Panc1 (cell line): ENCODE measurements at regions not wholly inside any gene's neighbourhood (a gene's known extent, or its start where the extent isn't known, plus 50 kb on each side); places are given as distances from the start of the nearest gene placed in this dataset.
A peak's percentile ranks its signal among the peaks of the same experiment; 100 is the strongest.

ENCODE experiments used
- ATAC-seq: fragments of 200-7000 bp; cut with Tn5 transposase; 2 replicates; pipeline ENCODE4 v1.9.1; 2020; ENCODE audit warnings: mild to moderate bottlenecking, moderate library complexity
- BruUV-seq: library from RNA; stranded (reverse); fragments of 400-500 nt; replicated peaks from 2 replicates; lab custom pipeline; 2021; lab: Mats Ljungman, UMichigan
- CTCF ChIA-PET: fragments of 300-600 bp; sonication (Branson Sonifier 250); formaldehyde crosslinking; loops from one replicate; lab custom pipeline; 2022; ENCODE audit warnings: antibody characterized with exemption; lab: Charles Lee
- POLR2A ChIA-PET: fragments of 300-600 bp; sonication (Branson Sonifier 250); formaldehyde crosslinking; loops from one replicate; lab custom pipeline; 2022; ENCODE audit warnings: antibody characterized with exemption; lab: Charles Lee
- DNase-seq: peaks from one replicate; pipeline ENCODE4 v3.0.0-alpha.2; 2010; ENCODE audit warnings: low read depth, low spot score
- H3K27ac ChIP-seq: 2 replicates; pipeline ENCODE4 v1.5.1; 2011; ENCODE audit warnings: mild to moderate bottlenecking, low read length, inconsistent platforms
- H3K27me3 ChIP-seq: fragments of 200-500 bp; sonication (Bioruptor generic); 2 replicates; pipeline ENCODE4 v1.6.0; 2014; ENCODE audit warnings: low read length, inconsistent platforms; ENCODE audit not compliant: control insufficient read depth, insufficient read depth
- H3K36me3 ChIP-seq: fragments of 200-500 bp; sonication (Bioruptor generic); 2 replicates; pipeline ENCODE4 v1.5.1; 2014; ENCODE audit warnings: inconsistent platforms, mild to moderate bottlenecking, low read length, moderate library complexity; ENCODE audit not compliant: control insufficient read depth, insufficient read depth
- H3K4me1 ChIP-seq: 2 replicates; pipeline ENCODE4 v1.5.1; 2011; ENCODE audit warnings: inconsistent platforms, mild to moderate bottlenecking, low read length, moderate library complexity; ENCODE audit not compliant: control insufficient read depth, insufficient read depth
- H3K4me3 ChIP-seq, 2 experiments: 2 replicates each; pipeline ENCODE4 v1.5.1; 2011 to 2012; ENCODE audit warnings: low read depth in 2 of 2, low read length in 2 of 2, mild to moderate bottlenecking in 2 of 2, inconsistent platforms in 1 of 2, moderate library complexity in 1 of 2
- H3K9me3 ChIP-seq: fragments of 200-500 bp; sonication (Bioruptor generic); 2 replicates; pipeline ENCODE4 v1.5.1; 2014; ENCODE audit warnings: low read depth, mild to moderate bottlenecking, inconsistent platforms, low read length, moderate library complexity; ENCODE audit not compliant: control insufficient read depth, insufficient read depth
- CTCF ChIP-seq: fragments of 450-650 bp; IDR thresholded peaks from 2 replicates; pipeline ENCODE4 v1.5.1; 2017; ENCODE audit warnings: mild to moderate bottlenecking
- POLR2AphosphoS5 ChIP-seq: IDR thresholded peaks from 2 replicates; pipeline ENCODE4 v1.6.1; 2012; ENCODE audit warnings: mild to moderate bottlenecking, low read depth, low read length, moderate library complexity
- SIN3A ChIP-seq: IDR thresholded peaks from 2 replicates; pipeline ENCODE4 v1.6.1; 2012; ENCODE audit warnings: low read depth, mild to moderate bottlenecking, low read length, moderate library complexity, borderline replicate concordance; ENCODE audit not compliant: insufficient read depth
- TCF7L2 ChIP-seq: IDR thresholded peaks from 2 replicates; pipeline ENCODE4 v1.6.1; 2011; ENCODE audit warnings: mild to moderate bottlenecking, low read depth, low read length, inconsistent platforms
- in situ Hi-C: cut with HindIII; loops from 2 replicates; pipeline ENCODE4 v1.10.0; 2016; ENCODE audit warnings: low sequenced_read_pairs, low pct_unique_long_range_greater_than_20kb
- intact Hi-C: fragments of 100-400 bp; cut with micrococcal nuclease; formaldehyde crosslinking; loops from one replicate; pipeline ENCODE4 v1.10.0; 2022; ENCODE audit not compliant: unreplicated experiment
- TF ChIP-seq, protein P1 (sequence below), 2 experiments: IDR thresholded peaks; 2 replicates each; pipeline ENCODE4 v1.6.1; 2011 to 2012; ENCODE audit warnings: low read depth in 2 of 2, control low read depth in 1 of 2, low read length in 1 of 2, mild to moderate bottlenecking in 1 of 2, moderate library complexity in 1 of 2; ENCODE audit not compliant: insufficient read depth in 1 of 2

- POLR2A ChIA-PET, result interaction anchor here (0.7 kb wide), 1 partner anchor 132 kb away, joined by 5 read pairs; no protein-coding TSS in a partner anchor
- CTCF ChIA-PET, result no interaction called here
- no TSS peak for BruUV-seq
- Histone ChIP-seq H3K4me1 (no peaks in the 10 kb centered on the region), H3K27ac (no peak overlapping the region), H3K4me3 (no peak overlapping the region), H3K9me3 (no peaks in the 10 kb centered on the region), H3K27me3 (no peaks in the 10 kb centered on the region), H3K36me3 (no peaks in the 10 kb centered on the region)
- no peak for TF ChIP-seq SIN3A
- TF ChIP-seq CTCF, result 0 out of 2 replicates have a peak, but pooled peaks have one; percentile 11
- DNase-seq, result no peak
- no peak for ATAC-seq
- intact Hi-C loops, result no loop called here
- in situ Hi-C loops, result no loop called here
These were observed 122.9 kb upstream of the LIPC start for GRCh38 chr15:58308742-58309355.

DNA sequence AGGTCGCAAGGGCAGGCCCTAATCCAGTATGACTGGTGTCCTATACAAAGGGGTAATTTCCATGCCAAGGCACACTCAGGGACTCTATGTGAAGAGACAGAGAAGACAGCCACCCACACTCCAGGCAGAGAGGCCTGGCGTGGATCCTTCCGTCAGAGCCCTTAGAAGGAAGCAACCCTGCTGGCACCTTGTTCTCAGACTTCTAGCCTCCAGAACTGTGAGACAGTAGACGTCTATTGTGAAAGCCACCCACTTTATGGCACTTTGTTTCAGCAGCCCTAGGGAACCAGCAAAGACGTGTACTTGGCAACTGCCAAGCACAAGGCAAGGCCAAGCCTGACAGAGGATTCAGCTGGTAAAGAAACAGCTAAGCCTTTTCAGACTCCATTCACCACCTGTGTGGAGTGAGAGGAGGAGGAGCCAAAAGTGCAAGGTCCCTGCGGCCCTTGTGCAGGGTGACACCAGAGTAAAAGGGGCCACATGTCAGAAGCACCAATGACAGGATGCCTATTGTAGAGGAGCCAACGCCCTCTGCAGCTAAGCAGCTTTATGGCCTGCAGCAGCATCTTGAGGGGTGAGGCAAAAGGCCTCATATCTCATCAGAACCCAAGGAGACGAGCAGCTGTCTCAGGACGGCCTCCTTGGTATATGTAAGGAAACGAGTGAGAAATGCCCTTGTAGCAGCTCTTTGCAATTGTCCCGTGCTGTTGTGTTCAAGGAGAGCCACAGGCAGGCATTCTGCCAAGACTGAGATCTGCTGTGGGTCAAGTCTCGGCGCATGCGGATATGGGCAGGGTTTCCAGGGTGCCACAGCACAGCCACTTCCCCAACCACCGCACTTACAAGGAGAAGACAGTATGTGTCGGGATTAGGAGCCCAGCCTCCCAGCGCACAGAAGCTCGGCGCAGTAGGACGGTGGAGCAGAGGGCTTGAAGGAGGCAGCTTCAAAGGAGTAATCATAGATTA, 121.5 kb upstream of the LIPC start:
- Histone ChIP-seq H3K4me3 (no peak overlapping the region), H3K36me3 (no peaks in the 10 kb centered on the region), H3K27me3 (no peaks in the 10 kb centered on the region), H3K4me1 (no peaks in the 10 kb centered on the region), H3K27ac (no peak overlapping the region), H3K9me3 (no peaks in the 10 kb centered on the region)
- BruUV-seq, result no TSS peak
- intact Hi-C loops, result no loop called here
- CTCF ChIA-PET, result no interaction called here
- in situ Hi-C loops, result no loop called here
- no peak for ATAC-seq
- DNase-seq, result no peak
- TF ChIP-seq POLR2AphosphoS5 (no peak), CTCF (no peak), TCF7L2 (no peak), SIN3A (no peak)
- TF ChIP-seq, protein P1, sequence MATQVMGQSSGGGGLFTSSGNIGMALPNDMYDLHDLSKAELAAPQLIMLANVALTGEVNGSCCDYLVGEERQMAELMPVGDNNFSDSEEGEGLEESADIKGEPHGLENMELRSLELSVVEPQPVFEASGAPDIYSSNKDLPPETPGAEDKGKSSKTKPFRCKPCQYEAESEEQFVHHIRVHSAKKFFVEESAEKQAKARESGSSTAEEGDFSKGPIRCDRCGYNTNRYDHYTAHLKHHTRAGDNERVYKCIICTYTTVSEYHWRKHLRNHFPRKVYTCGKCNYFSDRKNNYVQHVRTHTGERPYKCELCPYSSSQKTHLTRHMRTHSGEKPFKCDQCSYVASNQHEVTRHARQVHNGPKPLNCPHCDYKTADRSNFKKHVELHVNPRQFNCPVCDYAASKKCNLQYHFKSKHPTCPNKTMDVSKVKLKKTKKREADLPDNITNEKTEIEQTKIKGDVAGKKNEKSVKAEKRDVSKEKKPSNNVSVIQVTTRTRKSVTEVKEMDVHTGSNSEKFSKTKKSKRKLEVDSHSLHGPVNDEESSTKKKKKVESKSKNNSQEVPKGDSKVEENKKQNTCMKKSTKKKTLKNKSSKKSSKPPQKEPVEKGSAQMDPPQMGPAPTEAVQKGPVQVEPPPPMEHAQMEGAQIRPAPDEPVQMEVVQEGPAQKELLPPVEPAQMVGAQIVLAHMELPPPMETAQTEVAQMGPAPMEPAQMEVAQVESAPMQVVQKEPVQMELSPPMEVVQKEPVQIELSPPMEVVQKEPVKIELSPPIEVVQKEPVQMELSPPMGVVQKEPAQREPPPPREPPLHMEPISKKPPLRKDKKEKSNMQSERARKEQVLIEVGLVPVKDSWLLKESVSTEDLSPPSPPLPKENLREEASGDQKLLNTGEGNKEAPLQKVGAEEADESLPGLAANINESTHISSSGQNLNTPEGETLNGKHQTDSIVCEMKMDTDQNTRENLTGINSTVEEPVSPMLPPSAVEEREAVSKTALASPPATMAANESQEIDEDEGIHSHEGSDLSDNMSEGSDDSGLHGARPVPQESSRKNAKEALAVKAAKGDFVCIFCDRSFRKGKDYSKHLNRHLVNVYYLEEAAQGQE (IDR thresholded peaks at IDR 0.05; ENCODE audit: insufficient read depth in 1 of 2, low read depth in 2 of 2, low read length in 1 of 2), result no peak
- POLR2A ChIA-PET, result no interaction called here
